ENCODE measurements at regions not wholly inside any gene's neighbourhood (a gene's known extent, or its start where the extent isn't known, plus 50 kb on each side); places are given as distances from the start of the nearest gene placed in this dataset.

DNA sequence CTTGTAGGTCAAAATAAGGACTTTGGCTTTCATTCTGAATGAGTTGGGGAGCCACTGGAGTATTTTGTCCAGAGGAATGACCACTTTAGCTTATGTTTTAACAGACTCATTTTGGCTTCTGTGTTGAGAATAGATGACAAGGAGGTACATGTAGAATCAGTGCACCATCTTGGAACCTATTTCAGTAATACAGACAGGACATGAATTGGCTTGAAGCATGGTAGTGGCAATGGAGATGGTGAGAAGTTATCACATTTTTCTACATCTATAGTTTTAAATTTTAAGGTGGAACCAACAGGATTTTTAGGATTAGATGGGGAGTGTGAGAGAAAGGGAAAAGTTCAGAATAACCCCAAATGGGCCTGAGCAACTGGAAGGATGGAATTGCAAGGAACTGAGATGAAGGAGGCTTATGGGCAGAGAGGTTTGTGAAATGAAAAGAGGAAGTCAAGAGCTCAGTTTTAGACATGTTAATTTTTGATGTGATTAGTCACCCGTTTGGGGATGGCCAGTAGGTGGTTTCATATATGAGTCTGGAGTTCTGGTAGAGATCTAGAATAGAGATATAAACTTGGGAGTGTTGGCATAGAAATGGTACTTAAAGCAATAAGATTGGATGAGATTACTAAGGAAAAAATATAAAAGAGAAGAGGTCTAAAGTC, 89.2 kb upstream of the JAZF1 start:
- TF ChIP-seq, protein P1, sequence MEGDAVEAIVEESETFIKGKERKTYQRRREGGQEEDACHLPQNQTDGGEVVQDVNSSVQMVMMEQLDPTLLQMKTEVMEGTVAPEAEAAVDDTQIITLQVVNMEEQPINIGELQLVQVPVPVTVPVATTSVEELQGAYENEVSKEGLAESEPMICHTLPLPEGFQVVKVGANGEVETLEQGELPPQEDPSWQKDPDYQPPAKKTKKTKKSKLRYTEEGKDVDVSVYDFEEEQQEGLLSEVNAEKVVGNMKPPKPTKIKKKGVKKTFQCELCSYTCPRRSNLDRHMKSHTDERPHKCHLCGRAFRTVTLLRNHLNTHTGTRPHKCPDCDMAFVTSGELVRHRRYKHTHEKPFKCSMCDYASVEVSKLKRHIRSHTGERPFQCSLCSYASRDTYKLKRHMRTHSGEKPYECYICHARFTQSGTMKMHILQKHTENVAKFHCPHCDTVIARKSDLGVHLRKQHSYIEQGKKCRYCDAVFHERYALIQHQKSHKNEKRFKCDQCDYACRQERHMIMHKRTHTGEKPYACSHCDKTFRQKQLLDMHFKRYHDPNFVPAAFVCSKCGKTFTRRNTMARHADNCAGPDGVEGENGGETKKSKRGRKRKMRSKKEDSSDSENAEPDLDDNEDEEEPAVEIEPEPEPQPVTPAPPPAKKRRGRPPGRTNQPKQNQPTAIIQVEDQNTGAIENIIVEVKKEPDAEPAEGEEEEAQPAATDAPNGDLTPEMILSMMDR (conservative IDR thresholded peaks at IDR 0.05), result no peak
- no peak for TF ChIP-seq ZFX (IDR thresholded peaks at IDR 0.05)

Data from C4-2B (cell line).